Activated CD4-positive, alpha-beta T cell treated with anti-CD3 and anti-CD28 coated beads, Interleukin-10, Interleukin-2, amounts not matched to agents 100 ng/mL and 50 ng/mL, durations not matched to agents 16 hours and 8 hours (primary cell): ENCODE measurements at regions not wholly inside any gene's neighbourhood (a gene's known extent, or its start where the extent isn't known, plus 50 kb on each side); places are given as distances from the start of the nearest gene placed in this dataset.

Experiments used
- DNase-seq: peaks from one replicate; pipeline ENCODE4 v3.0.0-alpha.2; 2020

- no peak for DNase-seq
These were observed 511.7 kb downstream of the USP25 start for GRCh38 chr21:16241479-16241963.

GRCh38 chr21:16243396-16243795 is 513.6 kb downstream of the USP25 start:
- no peak for DNase-seq

DNA sequence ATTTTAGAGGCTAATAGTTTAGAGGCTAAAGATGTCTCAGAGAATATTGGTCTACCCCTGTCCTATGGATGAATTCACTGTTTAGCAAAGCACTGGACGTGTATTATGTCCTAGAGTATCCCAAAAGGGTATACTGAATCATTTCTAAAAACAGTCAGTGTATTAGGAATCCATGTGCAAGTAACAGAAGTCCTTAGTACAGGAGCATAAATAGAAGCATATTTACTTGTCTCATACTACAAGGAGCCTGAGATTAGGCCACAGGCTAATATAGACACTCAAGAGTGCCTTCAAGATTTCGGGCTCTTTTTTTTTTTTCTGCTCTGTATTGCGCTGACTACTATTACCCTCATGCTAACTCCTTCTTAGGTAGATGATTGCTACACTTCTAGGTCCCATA is 518.9 kb downstream of the USP25 start:
- DNase-seq: no peak

- no peak for DNase-seq
These were observed 520.5 kb downstream of the USP25 start for GRCh38 chr21:16250273-16250672.

DNA sequence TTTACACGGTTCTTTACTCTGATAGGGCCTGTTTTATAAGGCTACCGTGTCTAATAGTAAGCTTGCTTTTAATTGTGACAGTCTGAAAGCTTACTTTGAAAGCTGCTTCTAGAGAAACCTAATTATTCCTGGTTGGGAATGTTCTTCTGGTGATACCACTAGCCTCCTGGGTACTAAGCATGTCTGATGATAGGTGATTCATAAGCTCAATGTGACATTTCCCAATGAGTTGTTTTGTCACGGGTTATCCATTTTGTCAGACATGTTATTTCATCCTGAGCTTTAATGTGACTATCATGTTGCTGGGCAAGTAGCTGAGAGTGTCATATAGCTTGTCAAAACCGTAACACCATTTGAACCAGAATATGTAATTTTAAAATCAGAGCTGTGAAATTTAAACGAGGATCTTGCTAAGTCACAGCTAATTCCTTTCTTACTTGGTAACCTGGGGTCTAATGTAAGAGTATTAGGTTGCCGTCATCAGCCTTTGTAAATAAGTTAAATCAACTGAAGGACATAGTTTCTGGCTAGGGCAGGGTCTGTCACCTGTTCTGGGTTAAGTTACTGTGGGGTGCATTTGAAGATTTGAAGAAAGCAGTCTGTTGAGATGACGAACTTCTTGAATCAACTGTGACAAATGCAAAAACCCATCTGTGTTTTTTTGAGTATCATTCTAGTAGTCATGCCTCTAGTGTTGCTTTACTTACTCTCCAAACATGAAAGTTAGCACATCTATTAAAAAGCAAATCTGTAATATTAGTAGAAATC is 529.2 kb downstream of the USP25 start:
- no peak for DNase-seq

GRCh38 chr21:16262091-16262490 is 532.3 kb downstream of the USP25 start:
- DNase-seq: no peak

DNA sequence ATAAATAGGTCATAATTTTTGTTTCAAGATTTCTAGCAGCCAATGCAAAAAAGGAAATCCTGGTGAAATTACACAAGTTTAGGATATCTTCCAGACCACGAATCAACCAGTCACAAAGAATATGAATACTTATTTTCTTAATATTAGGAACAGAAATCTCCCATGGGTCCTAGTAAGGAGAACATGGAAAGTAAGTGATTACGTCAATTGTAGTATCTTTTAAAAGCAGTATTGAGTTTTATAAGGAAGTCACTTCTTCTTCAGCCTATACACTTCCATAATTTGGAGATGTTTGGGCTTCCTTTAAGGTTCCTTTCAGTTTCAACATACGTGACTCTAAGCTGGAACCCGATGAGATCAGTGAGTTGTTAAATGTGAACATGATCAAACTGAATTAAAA is 534.5 kb downstream of the USP25 start:
- no peak for DNase-seq

- no peak for DNase-seq
These were observed 539.7 kb downstream of the USP25 start for GRCh38 chr21:16269476-16269875.

- no peak for DNase-seq
These were observed 550.2 kb downstream of the USP25 start for GRCh38 chr21:16279731-16280581.

DNA sequence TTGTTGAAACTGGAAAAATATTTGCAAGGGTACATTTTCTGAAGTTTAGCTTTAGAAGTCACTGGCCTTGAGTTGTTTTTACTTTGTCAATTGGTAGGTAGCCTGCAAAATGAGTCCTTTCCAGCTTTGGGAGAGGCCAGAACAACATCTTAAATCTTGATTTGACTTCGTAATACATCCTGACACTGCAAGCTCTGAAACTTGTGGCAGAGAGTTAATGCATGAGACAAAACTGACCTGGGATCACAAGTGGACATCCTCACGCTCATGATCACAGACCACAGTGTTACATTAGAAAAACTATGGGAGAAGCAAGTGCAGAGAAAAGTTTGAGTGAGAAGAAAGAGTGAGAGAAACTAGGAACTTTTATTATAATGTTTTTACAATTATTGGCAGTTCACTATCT is 550.9 kb downstream of the USP25 start:
- no peak for DNase-seq

DNA sequence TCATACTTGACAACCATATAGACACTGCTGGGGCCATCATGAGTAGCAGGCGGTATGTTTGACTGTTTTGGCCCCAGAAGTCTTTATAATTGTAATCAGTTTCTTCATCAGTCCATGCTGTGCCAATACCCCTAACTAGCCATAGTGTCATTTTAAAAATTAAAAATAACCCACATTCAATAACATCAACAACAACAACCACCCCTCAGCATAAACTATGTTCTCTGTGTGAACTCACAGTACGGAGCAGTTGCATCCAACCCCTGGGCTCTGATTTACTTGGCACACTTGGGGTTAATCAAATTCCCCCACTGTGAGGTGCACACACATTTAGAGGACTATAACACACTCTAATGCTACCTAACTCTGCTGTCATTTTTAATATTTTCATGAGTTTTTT is 553.7 kb downstream of the USP25 start:
- no peak for DNase-seq

DNA sequence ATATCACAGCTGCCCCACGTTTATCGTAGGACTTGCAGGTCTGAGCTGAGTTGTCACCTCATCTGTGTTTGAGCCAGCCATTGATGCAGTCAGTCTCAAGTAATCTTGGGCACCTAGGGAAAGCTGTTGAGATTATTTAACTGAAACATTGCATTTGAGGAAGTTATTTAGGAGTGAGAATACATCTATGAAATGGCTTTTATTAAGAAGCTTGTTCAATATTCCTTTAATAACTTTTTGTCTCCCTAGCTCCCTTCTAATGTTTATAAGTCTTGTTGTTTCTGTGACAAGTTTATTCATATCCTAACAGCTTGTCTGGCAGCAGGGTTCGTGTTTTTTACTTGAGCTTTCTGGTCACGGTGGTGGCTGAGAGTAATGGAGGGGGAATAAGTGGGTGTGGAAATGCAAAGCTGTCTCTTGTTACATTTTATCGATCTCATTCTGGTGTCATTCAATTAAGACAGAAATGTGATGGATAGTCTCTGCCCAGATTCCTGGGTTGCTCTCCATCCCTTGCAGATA is 555.9 kb downstream of the USP25 start:
- no peak for DNase-seq

DNA sequence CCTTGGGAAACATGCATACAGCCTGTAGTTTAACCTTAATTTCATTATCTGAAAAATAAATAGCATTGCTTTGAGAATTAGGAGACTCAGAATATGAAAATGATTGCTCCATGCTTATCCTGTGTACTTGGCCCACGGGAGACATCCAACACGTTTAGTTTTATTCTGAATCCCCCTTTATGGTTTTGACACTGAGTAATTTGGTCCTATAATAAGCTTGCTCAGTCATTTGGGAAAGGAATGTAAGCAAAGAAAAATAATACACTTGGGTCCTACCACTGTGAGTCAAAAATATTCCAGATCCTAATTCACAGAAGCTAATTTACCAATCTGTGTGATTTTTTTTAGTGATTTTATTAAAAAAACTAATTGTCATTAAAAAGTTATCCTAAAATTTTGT is 557.3 kb downstream of the USP25 start:
- DNase-seq: no peak

- no peak for DNase-seq
These were observed 561.5 kb downstream of the USP25 start for GRCh38 chr21:16291296-16291695.

DNA sequence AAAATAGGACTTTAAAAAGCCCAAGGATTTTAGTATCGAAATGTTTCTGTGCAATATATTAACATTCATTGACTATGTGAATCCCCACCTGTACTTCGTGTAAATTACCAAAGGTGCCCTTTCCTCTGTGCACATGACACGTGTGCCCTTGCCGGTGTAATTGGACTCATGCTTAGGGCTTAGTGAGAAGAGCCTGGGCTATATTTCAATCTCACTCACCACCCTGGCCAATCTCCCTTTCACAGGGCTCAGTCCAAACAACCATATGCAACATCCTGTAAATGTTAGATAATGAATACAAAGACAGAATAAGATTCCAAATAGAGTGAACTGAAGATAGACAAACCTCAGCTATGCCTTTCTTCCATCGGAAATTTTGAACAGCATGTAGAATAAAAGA is 564.3 kb downstream of the USP25 start:
- DNase-seq: no peak

DNA sequence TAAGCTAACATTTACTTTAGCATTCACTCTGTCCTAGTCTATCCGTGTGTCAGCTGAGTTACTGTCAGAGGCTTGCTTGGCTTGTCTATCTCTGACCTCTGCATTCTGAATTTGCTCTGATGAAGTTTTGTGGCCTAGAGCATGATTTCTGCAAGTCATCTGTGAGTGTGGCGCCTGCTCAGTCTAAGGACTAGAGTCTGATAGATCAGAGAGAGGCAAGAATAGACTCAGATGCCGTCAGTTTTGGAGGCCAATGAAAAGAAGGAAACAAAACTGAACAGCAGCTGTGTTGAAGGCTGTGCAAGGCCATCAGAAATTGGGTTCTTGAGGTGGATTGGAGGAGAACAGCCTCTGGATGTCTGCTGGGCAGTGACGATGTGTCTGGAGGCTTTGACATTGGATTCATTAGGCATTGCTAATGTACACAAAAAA is 573.1 kb downstream of the USP25 start:
- no peak for DNase-seq

DNA sequence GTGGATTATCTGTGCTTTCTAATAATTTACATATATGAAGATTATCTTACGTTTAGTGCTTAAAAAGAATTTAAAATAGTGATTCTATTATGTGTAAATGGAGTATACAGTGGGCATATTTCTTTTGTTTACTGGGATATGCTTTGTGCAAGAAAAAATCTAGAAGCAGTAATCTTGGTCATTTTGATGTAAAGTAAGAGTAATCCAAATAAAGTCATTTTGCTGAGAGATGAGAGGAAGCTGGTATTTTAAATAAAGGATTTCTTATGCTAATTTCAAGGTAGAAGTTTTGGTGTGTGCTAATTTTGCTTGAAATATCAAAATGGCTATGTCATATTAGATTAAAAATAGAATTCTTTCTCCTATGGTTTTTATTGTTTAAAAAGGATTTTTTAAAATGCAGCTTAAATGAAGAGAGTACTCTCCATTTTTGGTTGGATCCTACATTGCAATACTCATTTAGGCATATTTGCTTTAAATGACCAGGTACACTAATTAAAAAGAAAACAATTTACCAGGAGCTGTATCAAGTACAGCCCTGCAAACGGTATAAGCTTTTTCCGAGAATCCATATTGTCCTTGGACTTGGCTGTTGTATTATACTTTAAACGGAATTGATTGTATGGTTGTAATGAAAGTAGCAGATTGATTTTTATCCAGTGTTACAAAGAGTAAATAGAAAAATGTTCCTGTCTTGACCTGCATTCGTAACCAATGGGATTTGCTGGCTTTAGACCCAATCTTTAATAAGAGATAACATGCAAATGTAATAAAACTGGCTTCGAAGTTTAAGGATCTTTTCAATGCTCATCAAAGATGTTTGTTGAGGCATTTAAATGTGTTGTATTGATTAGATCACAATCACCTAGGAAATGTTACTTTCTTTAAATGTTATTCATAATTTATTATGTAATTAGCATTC is 574.7 kb downstream of the USP25 start:
- no peak for DNase-seq

GRCh38 chr21:16305686-16306085 is 575.9 kb downstream of the USP25 start:
- no peak for DNase-seq

DNA sequence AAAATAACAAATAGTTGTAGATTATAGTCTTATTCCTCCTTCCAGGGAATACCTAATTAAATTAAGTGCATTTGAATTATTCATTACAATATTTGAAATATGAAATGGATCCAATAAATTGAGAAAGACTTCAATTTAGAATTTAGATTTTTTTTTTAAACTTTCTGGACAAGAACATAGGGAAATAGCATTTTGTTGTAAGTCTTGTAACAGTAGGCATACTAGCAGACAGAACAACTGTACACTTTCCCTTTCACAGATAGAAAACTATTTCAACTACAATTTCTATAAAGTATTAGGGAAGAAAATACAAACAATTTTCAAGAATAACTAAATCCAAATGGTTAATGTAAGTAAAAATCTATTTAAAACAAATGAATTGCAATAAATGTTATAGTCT is 577.5 kb downstream of the USP25 start:
- DNase-seq: no peak

GRCh38 chr21:16308269-16308668 is 578.5 kb downstream of the USP25 start:
- DNase-seq: peak; percentile 7

DNA sequence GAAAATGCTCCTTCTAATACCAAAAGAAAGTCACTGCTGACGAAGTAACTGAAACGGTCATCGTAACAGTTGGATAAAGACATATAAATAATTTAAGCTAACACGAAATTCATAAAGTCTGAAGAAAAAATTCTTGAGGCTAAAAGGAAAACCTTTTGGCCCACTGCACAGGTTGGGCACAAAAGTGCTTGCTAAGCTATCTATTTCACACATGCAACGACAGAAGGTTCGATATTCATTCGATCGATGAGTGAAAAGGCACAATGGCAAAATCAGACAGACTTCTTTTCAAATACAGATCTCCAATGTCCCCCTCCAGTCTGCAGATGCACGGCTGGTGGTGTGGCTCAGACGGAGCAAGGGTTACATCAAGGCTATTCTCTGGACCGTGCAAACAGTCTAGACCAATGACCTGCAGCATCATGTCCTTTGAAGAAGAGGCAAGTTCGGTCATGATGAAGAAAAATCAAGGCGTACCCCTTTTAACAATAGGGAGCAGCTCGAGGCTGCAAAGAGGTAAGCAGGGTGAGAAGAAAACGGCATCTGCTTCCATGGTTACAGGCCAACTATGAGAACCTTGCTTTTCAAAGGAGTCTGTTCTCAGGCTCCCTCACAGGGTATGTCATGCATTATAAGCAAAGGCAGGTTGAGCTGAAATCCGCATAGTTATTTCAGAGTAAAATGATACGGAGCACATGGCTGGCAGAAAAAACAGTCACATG is 579.6 kb downstream of the USP25 start:
- DNase-seq: no peak

DNA sequence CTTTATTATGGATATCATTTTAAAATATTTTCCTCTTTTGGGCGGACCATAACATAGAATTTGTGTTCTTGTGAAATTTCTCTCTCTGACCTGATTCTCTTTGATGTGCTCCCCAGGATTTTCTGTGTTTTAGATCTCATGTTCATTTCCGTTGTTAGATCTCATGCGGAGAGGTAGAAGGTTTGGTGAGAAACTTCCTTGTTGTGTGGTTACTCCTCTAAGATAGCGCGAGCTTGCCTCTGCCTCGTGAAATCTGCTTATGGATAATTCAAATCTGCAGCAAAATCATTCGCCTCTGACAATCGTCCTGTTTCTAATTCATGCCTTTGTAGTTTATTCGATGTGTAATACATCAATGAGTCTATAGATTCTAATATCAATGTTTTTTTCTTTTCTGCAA is 580.4 kb downstream of the USP25 start:
- no peak for DNase-seq
